OCI-LY7 (cell line): ENCODE measurements at regions not wholly inside any gene's neighbourhood (a gene's known extent, or its start where the extent isn't known, plus 50 kb on each side); places are given as distances from the start of the nearest gene placed in this dataset.

Experiments used
- CTCF ChIP-seq: fragments of 200-600 bp; sonication (generic); conservative IDR thresholded peaks from 2 replicates; pipeline ENCODE4 v1.5.1; 2014; ENCODE audit warnings: mild to moderate bottlenecking, antibody characterized with exemption, low read length, moderate library complexity, mixed read lengths
- EZH2phosphoT487 ChIP-seq: fragments of 200-600 bp; sonication (generic); IDR thresholded peaks from 2 replicates; pipeline ENCODE4 v1.6.1; 2018; ENCODE audit warnings: low read depth, borderline replicate concordance, mild to moderate bottlenecking, mixed run types, antibody characterized with exemption, low read length, moderate library complexity, mixed read lengths

GRCh38 chr2:220243571-220243970, 616.1 kb downstream of the SLC4A3 start:
- no peak for TF ChIP-seq CTCF
- TF ChIP-seq EZH2phosphoT487 = no peak
